Islet of Langerhans (tissue), 1 donor: ENCODE measurements at regions not wholly inside any gene's neighbourhood (a gene's known extent, or its start where the extent isn't known, plus 50 kb on each side); places are given as distances from the start of the nearest gene placed in this dataset.

Experiments
- FAIRE-seq: peaks from one replicate; lab custom pipeline; 2011; peaks lifted over from hg19 to GRCh38; lab: Jason Lieb, UNC

GRCh38 chr2:65640793-65641103 lies 208.3 kb upstream of the SPRED2 start:
- FAIRE-seq: no peak

GRCh38 chr2:65639156-65639864 lies 206.9 kb upstream of the SPRED2 start:
- no peak for FAIRE-seq

GRCh38 chr2:65638443-65638842 lies 206.0 kb upstream of the SPRED2 start:
- FAIRE-seq: no peak

- FAIRE-seq: no peak
Observed at GRCh38 chr2:65636813-65637483, 204.5 kb upstream of the SPRED2 start.

- no peak for FAIRE-seq
Observed at GRCh38 chr2:65636024-65636423, 203.6 kb upstream of the SPRED2 start.

- FAIRE-seq: no peak
Observed at GRCh38 chr2:65634304-65634703, 201.9 kb upstream of the SPRED2 start.

GRCh38 chr2:65630643-65631042 lies 198.2 kb upstream of the SPRED2 start:
- FAIRE-seq: no peak

GRCh38 chr2:65628156-65628555 lies 195.8 kb upstream of the SPRED2 start:
- FAIRE-seq: no peak

- no peak for FAIRE-seq
Observed at GRCh38 chr2:65626831-65627230, 194.4 kb upstream of the SPRED2 start.

GRCh38 chr2:65625982-65626381 lies 193.6 kb upstream of the SPRED2 start:
- no peak for FAIRE-seq

- no peak for FAIRE-seq
Observed at GRCh38 chr2:65622951-65623535, 190.6 kb upstream of the SPRED2 start.

- no peak for FAIRE-seq
Observed at GRCh38 chr2:65622499-65622898, 190.1 kb upstream of the SPRED2 start.

- no peak for FAIRE-seq
Observed at GRCh38 chr2:65620524-65620923, 188.1 kb upstream of the SPRED2 start.

GRCh38 chr2:65620026-65620425 lies 187.6 kb upstream of the SPRED2 start:
- FAIRE-seq: no peak

GRCh38 chr2:65615602-65616001 lies 183.2 kb upstream of the SPRED2 start:
- no peak for FAIRE-seq

GRCh38 chr2:65613968-65614555 lies 181.7 kb upstream of the SPRED2 start:
- no peak for FAIRE-seq

- FAIRE-seq: no peak
Observed at GRCh38 chr2:65611488-65611887, 179.1 kb upstream of the SPRED2 start.

GRCh38 chr2:65608916-65609315 lies 176.5 kb upstream of the SPRED2 start:
- FAIRE-seq: no peak

GRCh38 chr2:65608466-65608865 lies 176.1 kb upstream of the SPRED2 start:
- FAIRE-seq: no peak

- FAIRE-seq: no peak
Observed at GRCh38 chr2:65607662-65608305, 175.4 kb upstream of the SPRED2 start.

GRCh38 chr2:65605743-65606058 lies 173.3 kb upstream of the SPRED2 start:
- no peak for FAIRE-seq

- no peak for FAIRE-seq
Observed at GRCh38 chr2:65605058-65605742, 172.8 kb upstream of the SPRED2 start.

GRCh38 chr2:65604246-65604645 lies 171.8 kb upstream of the SPRED2 start:
- FAIRE-seq: no peak
